ENCODE measurements at regions not wholly inside any gene's neighbourhood (a gene's known extent, or its start where the extent isn't known, plus 50 kb on each side); places are given as distances from the start of the nearest gene placed in this dataset.
"Not testable (repeated sequence)": the region's sequence is repeated elsewhere in the genome, so short reads cannot be mapped to it uniquely, and the experiment has no call there.

GRCh38 chr13:44651209-44651608 is 75.1 kb upstream of the TSC22D1 start:
- in situ Hi-C loops (cut with HindIII; ENCODE audit: low sequenced_read_pairs): no loop called here
- no peak for DNase-seq (ENCODE audit: low read depth, low spot score)
- TF ChIP-seq CTCF (IDR thresholded peaks at IDR 0.05; ENCODE audit: low read depth, low read length): peak; percentile 13
- no peak overlapping the region for H3K4me3 ChIP-seq (ENCODE audit: low read depth, low read length)

- no peak for TF ChIP-seq CTCF (IDR thresholded peaks at IDR 0.05; ENCODE audit: low read depth, low read length)
- H3K4me3 ChIP-seq (ENCODE audit: low read depth, low read length): no peak overlapping the region
- in situ Hi-C loops (cut with HindIII; ENCODE audit: low sequenced_read_pairs): no loop called here
- no peak for DNase-seq (ENCODE audit: low read depth, low spot score)
Measured at GRCh38 chr13:44649834-44650233, 73.7 kb upstream of the TSC22D1 start.

- TF ChIP-seq CTCF (IDR thresholded peaks at IDR 0.05; ENCODE audit: low read depth, low read length): no peak
- H3K4me3 ChIP-seq (ENCODE audit: low read depth, low read length): no peak overlapping the region
- in situ Hi-C loops (cut with HindIII; ENCODE audit: low sequenced_read_pairs): no loop called here
- no peak for DNase-seq (ENCODE audit: low read depth, low spot score)
Measured at GRCh38 chr13:44649104-44649428, 72.9 kb upstream of the TSC22D1 start.

- no peak for DNase-seq (ENCODE audit: low read depth, low spot score)
- H3K4me3 ChIP-seq (ENCODE audit: low read depth, low read length): no peak overlapping the region
- peak; percentile 46 for TF ChIP-seq CTCF (IDR thresholded peaks at IDR 0.05; ENCODE audit: low read depth, low read length)
- in situ Hi-C loops (cut with HindIII; ENCODE audit: low sequenced_read_pairs): no loop called here
Measured at GRCh38 chr13:44648392-44649103, 72.4 kb upstream of the TSC22D1 start.

GRCh38 chr13:44647560-44647959 is 71.4 kb upstream of the TSC22D1 start:
- DNase-seq (ENCODE audit: low read depth, low spot score); in situ Hi-C loops (cut with HindIII; ENCODE audit: low sequenced_read_pairs); H3K4me3 ChIP-seq (ENCODE audit: low read depth, low read length): not testable (repeated sequence)

GRCh38 chr13:44646044-44646443 is 69.9 kb upstream of the TSC22D1 start:
- TF ChIP-seq CTCF (IDR thresholded peaks at IDR 0.05; ENCODE audit: low read depth, low read length): no peak
- H3K4me3 ChIP-seq (ENCODE audit: low read depth, low read length): no peak overlapping the region
- DNase-seq (ENCODE audit: low read depth, low spot score): no peak
- in situ Hi-C loops (cut with HindIII; ENCODE audit: low sequenced_read_pairs): no loop called here

GRCh38 chr13:44643256-44643655 is 67.1 kb upstream of the TSC22D1 start:
- in situ Hi-C loops (cut with HindIII; ENCODE audit: low sequenced_read_pairs): no loop called here
- no peak overlapping the region for H3K4me3 ChIP-seq (ENCODE audit: low read depth, low read length)
- no peak for DNase-seq (ENCODE audit: low read depth, low spot score)
- no peak for TF ChIP-seq CTCF (IDR thresholded peaks at IDR 0.05; ENCODE audit: low read depth, low read length)
